ENCODE measurements at regions not wholly inside any gene's neighbourhood (a gene's known extent, or its start where the extent isn't known, plus 50 kb on each side); places are given as distances from the start of the nearest gene placed in this dataset.

- Histone ChIP-seq H4K20me1 (ENCODE audit: insufficient read depth) (no peaks in the 10 kb centered on the region), H3K36me3 (ENCODE audit: control insufficient read depth in 1 of 2, insufficient read depth in 2 of 2, low read length in 2 of 2) (no peaks in the 10 kb centered on the region), H3K79me2 (ENCODE audit: insufficient read depth, low read length) (no peaks in the 10 kb centered on the region), H2AFZ (ENCODE audit: low read depth, low read length, poor library complexity, severe bottlenecking) (no peak overlapping the region), H3K27ac (ENCODE audit: low read depth, low read length) (no peak overlapping the region), H3K9me3 (ENCODE audit: control insufficient read depth in 1 of 2, insufficient read depth in 1 of 2, low read depth in 1 of 2, low read length in 2 of 2) (peaks cover 0 to 7% of the 10 kb centered on the region in 2 experiments; a peak in 1 of 4 replicates), H3K9me2 (ENCODE audit: insufficient read depth) (no peaks in the 10 kb centered on the region), H3K9ac (ENCODE audit: low read length) (no peak overlapping the region), H3K4me1 (ENCODE audit: control insufficient read depth in 1 of 2, insufficient read depth in 2 of 2, low read length in 2 of 2) (no peaks in the 10 kb centered on the region), H3K4me3 (replicated peaks in 1 of 2; ENCODE audit: low read depth in 1 of 2, low read length in 2 of 2) (no peak overlapping the region), H3K4me2 (ENCODE audit: low read length) (no peak overlapping the region), H3K27me3 (ENCODE audit: insufficient read depth, low read length) (no peaks in the 10 kb centered on the region)
- ChIA-PET POLR2A (no interaction called here), CTCF (no interaction called here), RAD21 (ENCODE audit: low non-redundant PET in 1 of 2, low total read pairs in 2 of 2, uncharacterized antibody in 2 of 2, unreplicated experiment in 2 of 2) (no interaction called here)
- DNase-seq (ENCODE audit: low read depth, low spot score) (no peak), ATAC-seq (no peak)
- no TSS peak for BruUV-seq (replicated peaks)
- TF ChIP-seq SRF (IDR thresholded peaks at IDR 0.05; ENCODE audit: low read depth): no peak
- TF ChIP-seq SP1 (IDR thresholded peaks at IDR 0.05; ENCODE audit: low read depth): no peak
- TF ChIP-seq ZBTB33 (IDR thresholded peaks at IDR 0.05; ENCODE audit: extremely low read depth, insufficient replicate concordance, low read length): no peak
- no peak for TF ChIP-seq ELF1 (IDR thresholded peaks at IDR 0.05; ENCODE audit: borderline replicate concordance, low read depth)
- TF ChIP-seq, protein P1, sequence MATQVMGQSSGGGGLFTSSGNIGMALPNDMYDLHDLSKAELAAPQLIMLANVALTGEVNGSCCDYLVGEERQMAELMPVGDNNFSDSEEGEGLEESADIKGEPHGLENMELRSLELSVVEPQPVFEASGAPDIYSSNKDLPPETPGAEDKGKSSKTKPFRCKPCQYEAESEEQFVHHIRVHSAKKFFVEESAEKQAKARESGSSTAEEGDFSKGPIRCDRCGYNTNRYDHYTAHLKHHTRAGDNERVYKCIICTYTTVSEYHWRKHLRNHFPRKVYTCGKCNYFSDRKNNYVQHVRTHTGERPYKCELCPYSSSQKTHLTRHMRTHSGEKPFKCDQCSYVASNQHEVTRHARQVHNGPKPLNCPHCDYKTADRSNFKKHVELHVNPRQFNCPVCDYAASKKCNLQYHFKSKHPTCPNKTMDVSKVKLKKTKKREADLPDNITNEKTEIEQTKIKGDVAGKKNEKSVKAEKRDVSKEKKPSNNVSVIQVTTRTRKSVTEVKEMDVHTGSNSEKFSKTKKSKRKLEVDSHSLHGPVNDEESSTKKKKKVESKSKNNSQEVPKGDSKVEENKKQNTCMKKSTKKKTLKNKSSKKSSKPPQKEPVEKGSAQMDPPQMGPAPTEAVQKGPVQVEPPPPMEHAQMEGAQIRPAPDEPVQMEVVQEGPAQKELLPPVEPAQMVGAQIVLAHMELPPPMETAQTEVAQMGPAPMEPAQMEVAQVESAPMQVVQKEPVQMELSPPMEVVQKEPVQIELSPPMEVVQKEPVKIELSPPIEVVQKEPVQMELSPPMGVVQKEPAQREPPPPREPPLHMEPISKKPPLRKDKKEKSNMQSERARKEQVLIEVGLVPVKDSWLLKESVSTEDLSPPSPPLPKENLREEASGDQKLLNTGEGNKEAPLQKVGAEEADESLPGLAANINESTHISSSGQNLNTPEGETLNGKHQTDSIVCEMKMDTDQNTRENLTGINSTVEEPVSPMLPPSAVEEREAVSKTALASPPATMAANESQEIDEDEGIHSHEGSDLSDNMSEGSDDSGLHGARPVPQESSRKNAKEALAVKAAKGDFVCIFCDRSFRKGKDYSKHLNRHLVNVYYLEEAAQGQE (IDR thresholded peaks at IDR 0.05; ENCODE audit: low read depth): no peak
- TF ChIP-seq YY1 (IDR thresholded peaks at IDR 0.05; ENCODE audit: extremely low read depth, insufficient replicate concordance, low read depth, low read length): no peak
- TF ChIP-seq EZH2phosphoT487 (IDR thresholded peaks at IDR 0.05; ENCODE audit: borderline replicate concordance): no peak
- TF ChIP-seq FOSL1 (IDR thresholded peaks at IDR 0.05; ENCODE audit: low read depth): no peak
- TF ChIP-seq RAD21 (IDR thresholded peaks at IDR 0.05; ENCODE audit: low read depth): no peak
- intact Hi-C loops (cut with micrococcal nuclease): no loop called here
Measured at GRCh38 chr15:61315471-61315870, 86.4 kb upstream of the RORA start.
